Suppressor macrophage treated with lipopolysaccharide for 1 hour (primary cell): ENCODE measurements at regions not wholly inside any gene's neighbourhood (a gene's known extent, or its start where the extent isn't known, plus 50 kb on each side); places are given as distances from the start of the nearest gene placed in this dataset.
A peak's percentile ranks its signal among the peaks of the same experiment; 100 is the strongest.
"Not testable (repeated sequence)": the region's sequence is repeated elsewhere in the genome, so short reads cannot be mapped to it uniquely, and the experiment has no call there.

Experiments used
- DNase-seq, 3 donors: peaks; one replicate each; pipeline ENCODE4 v3.0.0-alpha.2; 2020 to 2022

GRCh38 chr15:31433091-31433490, 106.5 kb downstream of the KLF13 start:
- DNase-seq = no peak

DNA sequence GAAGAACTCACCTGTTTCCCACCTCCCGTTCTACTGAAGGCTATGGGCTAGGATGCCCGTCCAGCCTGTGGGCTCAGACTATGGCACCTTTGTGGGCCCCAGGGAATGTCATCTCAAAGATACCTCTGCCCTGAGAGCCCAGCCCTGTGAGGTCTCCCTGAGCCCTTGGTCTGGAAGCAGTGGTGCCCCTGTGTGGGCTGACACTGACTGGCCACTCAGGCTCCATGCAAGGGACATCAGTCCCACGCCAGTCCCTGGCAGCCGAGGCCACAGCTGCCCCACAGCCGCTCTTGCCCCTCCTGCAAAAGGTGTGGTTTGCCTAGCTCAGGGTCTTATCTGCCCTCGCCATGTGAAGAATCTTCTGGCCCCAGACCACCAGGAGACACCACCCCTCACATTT, 106.9 kb downstream of the KLF13 start:
- DNase-seq = no peak

GRCh38 chr15:31434275-31434587, 107.6 kb downstream of the KLF13 start:
- DNase-seq = no peak

- peak; percentile 91 to 95 (median 94) for DNase-seq
Measured at GRCh38 chr15:31434588-31435260, 108.1 kb downstream of the KLF13 start.

- peak; percentile 80 to 87 (median 86) for DNase-seq
Measured at GRCh38 chr15:31435261-31435911, 108.8 kb downstream of the KLF13 start.

GRCh38 chr15:31435912-31436628, 109.4 kb downstream of the KLF13 start:
- peak; percentile 47 to 64 (median 58) for DNase-seq

GRCh38 chr15:31437686-31438085, 111.1 kb downstream of the KLF13 start:
- DNase-seq = peak; percentile 31 to 60 (median 56)

- no peak for DNase-seq
Measured at GRCh38 chr15:31438601-31439265, 112.1 kb downstream of the KLF13 start.

DNA sequence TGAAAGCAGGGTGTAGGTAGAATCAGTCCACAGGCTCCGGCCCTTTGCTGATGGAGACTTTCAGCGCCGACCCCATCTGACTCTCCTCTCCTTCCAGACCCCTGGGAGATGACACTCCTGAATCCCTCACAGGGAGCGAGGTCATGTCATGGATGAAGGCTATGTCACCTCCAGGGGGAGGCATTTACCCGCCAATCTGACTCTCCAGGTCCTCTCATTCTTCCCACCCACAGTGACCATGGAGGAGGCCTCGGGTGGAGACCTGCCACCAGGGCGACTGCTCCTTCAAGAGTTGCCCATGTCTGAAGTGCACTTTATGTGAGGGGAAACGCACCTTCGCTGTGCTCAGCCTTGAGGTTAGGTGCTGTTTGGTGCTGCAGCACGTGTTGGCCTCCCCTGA, 112.7 kb downstream of the KLF13 start:
- DNase-seq = peak; percentile 60 to 74 (median 66)

- DNase-seq = not testable (repeated sequence)
Measured at GRCh38 chr15:31440216-31440615, 113.6 kb downstream of the KLF13 start.

- DNase-seq = peak; percentile 80 to 91 (median 86)
Measured at GRCh38 chr15:31440754-31441311, 114.2 kb downstream of the KLF13 start.

GRCh38 chr15:31442226-31442625, 115.6 kb downstream of the KLF13 start:
- no peak for DNase-seq

GRCh38 chr15:31442699-31443111, 116.1 kb downstream of the KLF13 start:
- peak; percentile 71 to 92 (median 86) for DNase-seq

DNA sequence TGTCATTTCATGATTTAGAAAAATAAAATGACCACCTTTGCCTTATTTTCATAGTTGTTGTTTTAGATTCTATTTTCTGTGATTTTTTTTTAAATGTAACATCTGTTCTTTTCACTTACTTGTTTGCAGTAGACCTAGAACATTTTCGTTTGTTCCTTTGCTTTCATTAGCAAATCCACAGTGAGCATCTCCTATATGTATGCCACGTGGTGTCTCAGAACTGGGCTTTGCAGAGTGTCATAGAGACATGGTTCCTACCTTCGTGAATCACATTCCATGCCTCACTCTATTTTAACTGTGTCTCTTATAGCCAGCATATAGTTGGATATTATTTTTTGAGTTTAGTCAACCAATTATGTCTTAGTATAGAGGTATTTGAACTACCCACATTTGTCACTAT, 118.2 kb downstream of the KLF13 start:
- DNase-seq = no peak

DNA sequence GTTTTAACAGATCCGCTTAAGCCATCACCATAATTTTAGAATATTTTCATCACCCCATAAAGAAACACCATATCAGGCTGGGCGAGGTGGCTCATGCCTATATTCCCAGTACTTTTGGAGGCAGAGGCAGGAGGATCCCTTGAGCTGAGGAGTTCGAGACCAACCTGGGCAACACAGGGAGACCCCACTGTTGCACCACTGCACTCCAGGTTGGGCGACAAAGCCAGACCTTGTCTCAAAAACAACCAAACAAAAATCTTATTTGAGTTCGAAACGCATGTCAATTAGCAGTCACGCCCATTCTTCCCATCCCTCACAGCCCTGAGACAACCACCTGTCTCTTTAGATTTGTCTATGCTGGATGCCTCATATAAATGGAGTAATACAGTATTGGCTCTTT, 119.9 kb downstream of the KLF13 start:
- no peak for DNase-seq

DNA sequence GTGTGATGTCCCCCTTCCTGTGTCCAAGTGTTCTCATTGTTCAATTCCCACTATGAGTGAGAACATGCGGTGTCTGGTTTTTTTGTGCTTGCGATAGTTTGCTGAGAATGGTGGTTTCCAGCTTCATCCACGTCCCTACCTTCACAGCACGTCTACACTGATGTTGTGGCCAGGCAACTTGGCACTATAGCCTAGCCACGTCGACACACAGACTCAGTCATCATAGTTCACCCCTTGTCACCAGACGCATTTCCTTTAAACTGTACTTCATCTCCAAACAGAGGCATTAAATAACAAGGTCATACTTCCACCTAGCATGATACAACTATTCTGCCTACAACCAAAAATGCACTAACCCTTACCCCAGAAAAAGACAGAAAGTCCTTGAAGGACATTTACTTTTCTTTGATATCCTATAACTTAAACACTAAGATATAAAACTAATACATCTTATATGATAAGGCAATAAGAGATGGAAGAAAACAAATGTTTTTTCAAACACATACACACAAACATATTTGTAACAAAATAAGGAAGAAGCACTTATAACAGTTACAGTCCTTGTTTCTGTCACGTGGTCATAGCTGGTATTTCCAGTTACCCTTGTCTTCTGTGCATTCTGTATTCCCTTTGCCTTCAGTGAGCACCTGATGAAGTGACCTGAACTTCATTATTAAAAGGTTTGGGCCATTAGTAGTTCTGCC, 121.4 kb downstream of the KLF13 start:
- peak; percentile 24 to 47 (median 32) for DNase-seq

DNA sequence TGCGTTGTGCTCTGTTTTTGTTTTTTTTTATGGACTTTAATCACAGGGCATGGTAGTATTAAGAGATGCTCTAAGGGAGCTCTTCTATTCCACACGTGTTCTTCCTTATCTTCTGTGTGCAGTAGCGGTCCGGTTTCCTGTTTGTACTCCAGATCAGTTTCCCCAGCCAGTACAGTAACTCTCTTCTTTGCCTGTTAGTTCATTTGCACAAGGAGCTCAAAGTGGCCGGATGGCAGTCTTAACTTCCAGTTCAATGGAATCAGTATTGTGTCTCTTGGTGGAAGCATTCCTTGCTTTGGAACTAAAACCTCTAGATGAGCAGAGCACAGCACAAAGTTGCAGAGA, 122.0 kb downstream of the KLF13 start:
- DNase-seq = no peak

DNA sequence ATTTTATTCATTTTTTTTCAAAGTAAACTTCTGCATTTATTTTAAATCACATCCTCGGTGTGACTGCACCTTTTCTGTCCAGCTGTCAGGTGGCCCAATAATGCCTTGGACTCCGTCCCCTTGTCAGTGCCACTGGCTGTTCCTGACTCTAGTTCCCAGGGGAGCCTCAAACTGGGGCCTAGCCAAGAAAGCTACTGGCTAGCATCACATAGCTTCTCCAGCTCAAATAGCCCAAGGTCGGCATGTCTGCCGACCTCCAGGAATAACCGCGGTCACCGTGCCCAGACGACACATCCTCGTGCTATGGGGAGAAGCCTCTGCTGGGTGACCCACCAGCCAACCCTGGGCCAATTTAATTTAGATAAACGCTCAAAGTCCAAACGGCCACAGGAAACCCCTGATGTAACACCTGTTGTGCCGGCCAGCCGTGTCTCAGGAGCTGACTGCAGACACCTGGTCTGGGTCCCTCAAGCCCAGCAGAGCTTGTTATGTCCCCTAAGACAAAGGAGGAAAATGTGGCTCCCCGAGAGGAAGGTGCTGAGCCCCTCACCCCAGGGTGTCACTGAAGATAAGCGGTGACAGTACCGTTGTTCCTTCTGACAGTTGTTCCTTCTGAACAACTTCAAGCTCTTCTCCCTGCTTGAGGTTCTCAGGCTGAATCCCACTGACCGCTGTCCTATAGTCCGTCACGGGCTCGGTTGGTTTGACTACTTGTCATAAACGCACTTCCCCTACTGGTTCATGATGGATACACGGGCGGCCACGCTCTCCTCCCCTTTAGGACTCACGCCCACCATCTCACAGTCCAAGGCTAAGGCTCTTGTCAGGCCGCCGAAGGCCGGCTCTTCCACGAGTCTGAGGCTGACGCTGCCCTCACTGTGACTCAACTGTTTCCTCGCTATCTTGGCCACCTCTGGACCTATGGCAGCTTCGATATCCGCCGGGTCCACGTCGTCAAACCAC, 126.2 kb downstream of the KLF13 start:
- DNase-seq = no peak

DNA sequence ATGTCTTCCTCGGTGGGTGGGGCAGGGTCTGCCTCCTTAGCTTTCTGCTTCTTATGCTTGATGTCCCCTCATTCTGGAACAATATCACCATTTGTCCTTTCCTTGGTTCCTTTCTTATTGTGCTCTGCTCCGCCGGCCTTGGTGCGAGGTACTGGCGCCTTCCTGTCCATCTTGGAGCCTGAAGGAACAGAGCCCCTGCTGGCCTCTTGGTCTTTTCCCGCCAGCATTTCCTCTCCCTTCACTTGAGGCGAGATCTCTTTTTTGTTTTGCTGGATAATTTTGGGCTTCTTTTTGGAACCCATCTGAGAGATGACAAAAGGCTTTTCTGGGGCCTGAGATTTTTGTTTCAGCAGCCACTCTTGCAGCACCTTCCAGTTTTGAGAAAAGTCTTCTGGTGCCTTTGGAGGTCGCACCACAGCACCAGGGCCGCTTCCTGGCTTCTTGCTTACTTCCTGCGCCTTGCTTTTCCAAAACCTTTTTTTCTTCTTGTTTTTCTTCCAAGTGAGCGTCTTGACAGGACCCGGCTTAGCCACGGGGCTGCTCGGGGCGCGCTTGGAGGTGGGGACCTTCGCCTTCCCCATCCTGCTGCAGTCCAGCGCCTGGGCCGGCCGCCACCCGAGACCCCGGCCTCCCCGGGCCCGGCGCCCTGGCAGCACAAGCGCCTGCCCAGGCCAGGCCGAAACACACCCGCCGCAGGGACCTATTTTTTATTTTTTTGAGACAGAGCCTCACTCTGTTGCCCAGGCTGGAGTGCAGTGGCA, 127.1 kb downstream of the KLF13 start:
- DNase-seq = no peak

DNA sequence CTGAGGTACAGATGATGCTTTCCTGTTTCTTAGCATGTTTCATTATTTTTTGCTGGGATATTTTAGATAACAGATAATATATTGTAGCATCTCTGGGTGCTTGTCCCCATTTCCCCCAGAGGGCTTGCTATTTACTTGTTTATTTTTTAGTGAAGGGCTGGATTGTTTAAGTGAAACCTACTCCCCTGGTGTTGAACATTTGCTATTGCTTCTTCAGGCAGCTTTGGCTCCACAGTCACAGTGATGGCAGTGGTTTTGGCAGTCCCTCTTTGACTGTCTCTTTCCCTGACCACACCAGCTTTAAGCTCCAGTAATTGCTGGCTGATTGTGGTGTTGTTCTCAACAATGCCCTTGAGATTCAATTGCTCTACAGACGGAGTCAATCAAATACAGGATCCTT, 128.9 kb downstream of the KLF13 start:
- no peak for DNase-seq
